HCT116 (cell line): ENCODE measurements at regions not wholly inside any gene's neighbourhood (a gene's known extent, or its start where the extent isn't known, plus 50 kb on each side); places are given as distances from the start of the nearest gene placed in this dataset.

Experiments
- ATF3 ChIP-seq: IDR thresholded peaks from 2 replicates; pipeline ENCODE4 v1.6.1; 2012
- CBX3 ChIP-seq: IDR thresholded peaks from 2 replicates; pipeline ENCODE4 v1.6.1; 2012; ENCODE audit warnings: low read depth
- CTCF ChIP-seq, 3 experiments: fragments of 200-600 bp in 1 of 3; sonication (generic) in 1 of 3; IDR thresholded peaks in 2 of 3; conservative IDR thresholded peaks in 1 of 3; 2 replicates each; pipeline ENCODE4 v1.5.1; 2012 to 2017; ENCODE audit warnings: low read depth in 2 of 3, low read length in 2 of 3, antibody characterized with exemption in 1 of 3, borderline replicate concordance in 1 of 3, control low read depth in 1 of 3, mild to moderate bottlenecking in 1 of 3, mixed read lengths in 1 of 3, mixed run types in 1 of 3, moderate library complexity in 1 of 3; ENCODE audit not compliant: insufficient read depth in 1 of 3
- EGR1 ChIP-seq: IDR thresholded peaks from 2 replicates; pipeline ENCODE4 v1.6.1; 2012; ENCODE audit warnings: low read depth
- POLR2A ChIP-seq: IDR thresholded peaks from 2 replicates; pipeline ENCODE4 v1.7.0; 2011; ENCODE audit warnings: borderline replicate concordance; ENCODE audit not compliant: insufficient read depth, insufficient read length; ENCODE audit errors: extremely low read depth
- POLR2AphosphoS5 ChIP-seq: IDR thresholded peaks from 2 replicates; pipeline ENCODE4 v1.6.1; 2011; ENCODE audit warnings: mild to moderate bottlenecking, low read depth, low read length, moderate library complexity
- RAD21 ChIP-seq: IDR thresholded peaks from 2 replicates; pipeline ENCODE4 v1.6.1; 2012; ENCODE audit warnings: low read depth, mild to moderate bottlenecking
- TCF7L2 ChIP-seq: IDR thresholded peaks from 2 replicates; pipeline ENCODE4 v1.7.0; 2011; ENCODE audit warnings: borderline replicate concordance, inconsistent platforms; ENCODE audit not compliant: insufficient read depth, insufficient read length; ENCODE audit errors: extremely low read depth
- ZNF274 ChIP-seq: fragments of 200-500 bp; sonication (Bioruptor generic); IDR thresholded peaks from 2 replicates; pipeline ENCODE4 v1.6.1; 2014; ENCODE audit warnings: mild to moderate bottlenecking, low read depth, low read length, inconsistent platforms

- TF ChIP-seq ZNF274 (no peak), POLR2A (no peak), TCF7L2 (no peak), EGR1 (no peak), CTCF (IDR thresholded peaks at IDR 0.05 in 2 of 3, conservative IDR thresholded peaks at IDR 0.05 in 1 of 3; ENCODE audit: borderline replicate concordance in 1 of 3, insufficient read depth in 1 of 3, low read depth in 2 of 3, low read length in 2 of 3) (no peak), ATF3 (no peak), POLR2AphosphoS5 (no peak), RAD21 (no peak), CBX3 (no peak)
Measured at GRCh38 chr1:115428676-115429075, 90.6 kb upstream of the NGF start.
